HK-2 (cell line): ENCODE measurements at regions not wholly inside any gene's neighbourhood (a gene's known extent, or its start where the extent isn't known, plus 50 kb on each side); places are given as distances from the start of the nearest gene placed in this dataset.
"Not testable (repeated sequence)": the region's sequence is repeated elsewhere in the genome, so short reads cannot be mapped to it uniquely, and the experiment has no call there.

Experiments used
- DNase-seq: peaks from one replicate; pipeline ENCODE4 v3.0.0-alpha.2; 2018; ENCODE audit not compliant: unreplicated experiment

DNA sequence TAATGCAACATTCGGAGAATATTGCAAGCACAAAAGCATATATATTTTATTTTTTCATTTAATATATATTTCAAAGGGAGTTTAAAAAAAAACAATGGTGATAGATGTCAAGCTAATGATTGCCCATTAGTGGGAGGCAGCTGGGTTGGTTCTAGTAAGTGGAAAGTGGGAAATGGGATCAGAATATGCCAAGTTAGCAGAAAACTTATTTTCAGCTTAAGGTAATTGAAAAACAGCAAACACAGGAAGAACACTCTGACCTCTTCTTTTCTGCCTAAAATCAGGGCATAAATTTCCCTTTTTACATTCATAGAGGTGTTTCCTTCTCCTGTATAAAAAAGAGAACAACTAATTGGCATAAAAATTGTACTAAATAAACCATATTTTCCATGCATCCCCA, 535.3 kb upstream of the SYT4 start:
- DNase-seq: no peak

DNA sequence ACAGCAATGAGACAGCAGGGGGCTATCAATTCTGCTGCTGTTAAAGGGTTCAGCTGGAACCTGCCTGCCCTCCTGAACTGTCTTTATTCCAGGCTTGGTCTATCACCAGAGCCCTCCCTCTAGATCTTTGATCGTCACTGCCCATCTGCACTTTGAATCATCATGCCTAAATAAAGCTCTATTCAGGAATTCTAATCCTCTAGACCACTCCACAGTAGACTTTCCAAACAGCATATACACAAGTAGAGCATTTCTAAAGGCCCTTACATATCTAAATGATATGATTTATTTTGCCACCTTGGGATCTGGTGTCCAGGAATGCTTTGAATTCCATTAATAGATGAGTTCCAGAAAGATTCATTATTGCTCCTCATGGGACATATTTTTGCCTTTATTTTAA, 542.1 kb upstream of the SYT4 start:
- DNase-seq: no peak

DNA sequence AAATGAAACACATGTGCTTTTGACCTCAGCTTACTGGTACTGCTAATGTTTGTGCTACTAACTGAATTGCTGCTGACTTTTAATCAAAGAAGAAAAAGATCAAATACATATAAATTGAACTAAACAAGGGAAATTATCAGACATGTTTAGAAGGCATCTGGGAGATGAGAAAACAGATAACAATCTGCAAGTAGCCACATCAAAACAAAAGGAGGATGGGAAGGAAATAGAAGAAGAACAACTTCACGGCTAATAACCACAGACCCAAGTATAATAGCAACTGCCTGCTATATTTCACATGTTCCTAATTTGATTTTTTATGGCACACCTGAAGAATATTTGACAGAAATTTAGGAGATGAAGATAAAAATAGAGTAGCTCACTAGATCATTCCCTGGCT, 542.6 kb upstream of the SYT4 start:
- DNase-seq: no peak

DNA sequence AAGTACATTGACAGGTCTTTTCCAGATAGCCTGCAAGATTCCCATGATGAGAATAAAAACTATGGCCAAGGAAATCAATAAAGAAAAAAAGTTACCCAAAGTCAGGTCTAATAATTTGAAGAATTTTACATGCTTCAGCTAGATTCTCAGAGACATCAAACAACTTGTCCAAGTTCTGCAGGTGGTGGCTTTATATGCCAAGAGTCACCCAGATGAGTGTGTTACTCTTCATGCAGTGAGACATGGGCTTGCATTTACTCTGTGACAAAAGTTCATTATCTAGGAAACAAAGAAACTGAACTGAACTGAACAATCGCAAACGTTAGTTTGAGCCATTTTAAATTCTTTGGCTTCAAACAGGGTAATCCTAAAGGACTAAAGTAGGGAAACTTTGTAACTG, 548.5 kb upstream of the SYT4 start:
- no peak for DNase-seq

DNA sequence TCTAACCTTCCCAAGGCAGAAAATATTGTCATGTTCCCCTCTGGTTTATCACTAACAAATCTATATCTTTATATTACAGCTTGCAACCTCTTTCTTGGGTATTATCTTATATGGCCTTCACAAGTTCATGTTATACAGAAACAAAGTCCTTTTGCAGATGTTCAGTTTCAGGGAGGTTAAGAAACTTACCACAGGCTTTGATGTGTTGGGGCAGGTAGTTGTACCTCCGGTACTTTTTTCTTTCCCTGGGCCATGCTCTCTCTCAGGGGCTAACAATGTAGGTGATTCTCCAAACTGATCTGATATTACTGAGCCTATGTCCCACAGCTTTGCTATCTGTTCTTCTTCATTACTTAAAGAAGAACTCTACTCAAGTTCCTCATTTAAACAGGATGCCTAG, 548.9 kb upstream of the SYT4 start:
- DNase-seq: no peak

DNA sequence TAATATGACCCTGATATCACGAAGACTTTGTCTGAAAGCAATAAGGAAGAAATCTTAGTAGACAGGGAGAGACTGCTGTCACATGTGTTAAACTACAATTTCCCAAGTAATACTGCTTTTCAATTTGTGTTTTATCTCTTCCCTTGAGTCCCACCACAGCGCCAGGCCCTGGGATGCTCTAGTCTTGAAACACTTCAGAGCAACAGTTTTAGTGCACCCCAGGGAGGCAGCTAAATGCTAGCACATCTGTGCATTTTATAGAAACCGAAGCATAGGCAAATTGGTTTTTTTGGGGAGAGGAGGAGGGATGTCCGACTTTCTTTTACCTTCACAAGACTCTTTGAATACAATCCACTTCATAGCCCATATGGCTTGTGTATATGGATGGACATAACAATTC, 550.0 kb upstream of the SYT4 start:
- DNase-seq: no peak

DNA sequence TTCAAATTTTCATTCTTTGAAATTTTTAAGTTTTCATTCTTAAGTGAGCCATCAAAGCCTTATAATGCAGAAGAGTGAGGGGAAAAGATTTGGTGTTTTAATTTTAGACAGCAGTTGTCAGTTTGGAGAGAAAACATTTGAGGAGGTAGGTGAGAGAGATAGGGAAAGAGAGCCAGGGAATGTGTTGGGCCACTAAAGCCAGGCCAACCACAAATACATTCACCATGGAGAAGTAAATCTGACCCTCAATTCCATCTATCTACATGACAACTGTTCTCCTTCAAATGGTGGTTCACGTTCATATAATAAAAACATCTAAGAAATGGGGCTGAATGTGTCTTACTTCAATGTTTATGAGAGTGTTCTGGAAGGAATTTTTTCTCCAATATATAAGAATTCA, 553.0 kb upstream of the SYT4 start:
- DNase-seq: no peak

DNA sequence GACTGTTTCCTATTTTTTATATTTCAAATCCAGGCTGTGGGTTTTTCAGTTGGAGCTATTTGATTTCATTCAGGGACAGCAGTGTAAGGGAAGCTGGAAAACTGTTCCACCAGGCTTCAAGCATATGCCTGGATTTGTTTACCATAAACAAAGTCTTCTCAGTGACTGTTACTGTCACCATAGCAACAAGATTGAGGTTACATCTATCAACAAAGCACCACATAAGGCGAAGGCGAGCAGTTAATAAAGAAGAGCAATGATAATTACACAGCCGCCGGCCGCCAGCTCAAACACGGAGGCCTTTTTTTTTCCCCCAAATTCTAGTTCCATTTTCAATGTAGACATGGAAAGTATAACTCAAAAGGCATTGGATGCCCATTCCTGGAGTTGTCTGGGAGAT, 553.7 kb upstream of the SYT4 start:
- no peak for DNase-seq

DNA sequence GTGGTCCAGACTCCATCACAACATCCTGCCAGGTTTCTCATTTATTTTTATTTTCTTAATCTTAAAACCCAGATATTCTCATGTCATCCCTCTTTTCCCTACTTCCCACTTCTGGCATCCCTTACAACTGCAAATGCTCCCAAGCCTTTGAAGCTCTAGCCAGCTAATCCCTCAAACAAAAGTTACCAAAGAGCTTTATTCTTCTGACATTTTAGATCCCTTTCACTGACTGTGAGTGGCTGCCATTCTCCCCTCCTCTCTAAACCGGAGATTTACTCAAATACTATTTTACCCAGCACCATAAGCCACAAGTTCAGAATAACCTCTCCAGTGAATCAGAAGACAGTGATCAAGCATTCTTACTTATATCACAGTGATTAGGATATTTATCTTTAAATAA, 569.0 kb upstream of the SYT4 start:
- DNase-seq: no peak

DNA sequence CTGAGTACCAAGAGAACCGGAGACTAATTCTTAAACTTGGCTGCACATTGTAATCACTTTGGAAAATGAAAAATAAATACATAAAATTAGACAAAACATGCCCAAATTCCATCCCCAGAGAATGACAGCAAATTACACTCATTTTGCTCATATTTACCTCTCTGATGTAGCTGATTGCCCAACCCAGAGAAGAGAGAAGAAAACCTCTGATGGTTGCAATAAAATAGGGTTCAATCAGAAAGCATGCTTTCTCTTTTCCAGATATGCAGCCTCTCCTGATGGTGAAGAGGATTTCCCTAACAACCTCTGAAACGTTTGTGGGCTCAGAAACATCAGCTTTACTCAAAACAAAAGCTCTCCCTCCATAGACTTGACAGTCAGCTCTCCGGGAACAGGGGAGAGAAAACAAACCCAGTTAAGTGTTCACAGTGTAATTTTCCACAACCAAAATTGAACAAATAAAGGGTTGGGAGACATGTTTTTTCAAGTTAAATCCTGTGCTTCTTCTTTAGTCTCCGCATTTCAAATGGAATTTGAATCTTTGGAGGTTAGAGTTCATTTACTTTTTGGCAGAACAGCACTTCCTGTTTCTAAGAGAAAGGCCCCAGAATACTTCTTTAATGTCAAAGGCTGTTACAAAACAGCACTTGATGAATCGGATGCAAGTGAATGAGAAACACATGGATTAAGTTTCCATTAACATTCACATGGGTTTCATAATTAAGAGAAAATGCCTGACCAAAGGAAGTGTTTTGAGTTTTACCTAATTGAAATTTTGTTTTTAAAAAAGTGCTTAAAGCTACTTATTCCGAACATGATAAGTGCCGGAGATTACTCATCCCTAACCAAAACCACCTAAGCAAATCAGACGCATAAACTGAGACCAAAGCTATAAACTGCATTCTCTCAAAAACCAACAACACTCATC, 570.1 kb upstream of the SYT4 start:
- no peak for DNase-seq

DNA sequence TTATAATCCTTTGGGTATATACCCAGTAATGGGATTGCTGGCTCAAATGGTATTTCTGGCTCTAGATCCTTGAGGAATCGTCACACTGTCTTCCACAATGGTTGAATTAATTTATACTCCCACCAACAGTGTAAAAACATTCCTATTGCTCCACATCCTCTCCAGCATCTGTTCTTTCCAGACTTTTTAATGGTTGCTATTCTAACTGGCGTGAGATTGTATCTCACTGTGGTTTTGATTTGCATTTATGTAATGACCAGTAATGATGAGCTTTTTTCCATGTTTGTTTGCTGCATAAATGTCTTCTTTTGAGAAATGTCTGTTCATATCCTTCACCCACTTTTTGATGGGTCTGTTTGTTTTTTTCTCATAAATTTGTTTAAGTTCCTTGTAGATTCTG, 572.5 kb upstream of the SYT4 start:
- DNase-seq: not testable (repeated sequence)

DNA sequence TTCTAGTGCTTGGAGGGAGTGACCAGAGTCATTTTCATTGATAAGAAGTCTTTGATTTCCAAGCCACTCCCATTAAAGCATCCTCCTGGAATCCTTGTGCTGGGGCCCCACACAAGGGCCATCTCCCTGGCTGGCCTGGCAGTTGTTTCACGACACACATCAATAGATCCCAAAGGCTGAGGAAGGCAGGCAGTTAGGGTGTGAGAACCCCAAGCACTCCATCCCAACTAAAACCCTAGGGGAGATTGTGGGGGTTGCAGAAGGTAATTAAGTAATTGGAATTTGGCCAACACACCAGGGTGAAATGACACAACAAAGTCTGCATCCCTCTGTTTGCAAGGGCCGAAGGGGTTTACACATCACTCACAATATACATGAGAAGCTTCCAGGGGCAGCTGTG, 578.1 kb upstream of the SYT4 start:
- DNase-seq: no peak

DNA sequence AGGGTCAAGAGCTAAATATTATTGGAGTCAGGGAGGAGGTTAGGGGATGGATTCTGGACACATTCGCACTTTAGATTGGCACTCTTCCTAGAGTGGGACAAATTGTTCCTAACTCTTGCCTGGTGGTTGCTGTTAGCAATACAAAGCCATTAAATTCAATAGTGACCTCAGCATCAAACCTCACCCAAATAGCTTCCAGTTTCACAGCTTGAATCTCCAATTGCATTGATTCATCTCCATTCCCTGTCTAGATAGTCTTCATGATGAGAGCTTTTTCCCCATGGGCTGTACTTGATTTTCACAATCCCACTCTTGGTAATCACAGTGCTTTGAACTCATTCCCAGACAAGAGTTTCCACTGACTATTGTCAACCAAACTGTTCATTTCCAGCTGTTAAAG, 585.9 kb upstream of the SYT4 start:
- DNase-seq: no peak

DNA sequence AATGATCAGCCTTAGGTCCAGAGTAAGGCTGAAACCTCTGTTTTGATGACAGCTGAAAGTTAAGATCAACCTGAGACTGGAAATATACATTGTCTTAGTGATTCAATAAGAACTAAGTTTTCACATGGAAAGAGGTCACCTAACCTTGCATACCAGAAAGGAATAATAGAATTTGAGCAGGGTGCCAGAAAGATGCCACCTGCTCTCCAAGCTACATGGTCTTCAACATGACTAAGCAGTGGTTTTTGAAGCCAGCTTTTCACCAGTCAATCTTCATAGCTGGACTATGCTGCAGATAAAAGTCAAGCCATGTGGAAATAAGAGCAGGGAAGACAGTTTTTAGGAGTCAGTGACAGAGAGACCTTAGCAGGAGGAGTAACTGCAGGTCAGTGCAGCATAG, 589.4 kb upstream of the SYT4 start:
- DNase-seq: no peak

DNA sequence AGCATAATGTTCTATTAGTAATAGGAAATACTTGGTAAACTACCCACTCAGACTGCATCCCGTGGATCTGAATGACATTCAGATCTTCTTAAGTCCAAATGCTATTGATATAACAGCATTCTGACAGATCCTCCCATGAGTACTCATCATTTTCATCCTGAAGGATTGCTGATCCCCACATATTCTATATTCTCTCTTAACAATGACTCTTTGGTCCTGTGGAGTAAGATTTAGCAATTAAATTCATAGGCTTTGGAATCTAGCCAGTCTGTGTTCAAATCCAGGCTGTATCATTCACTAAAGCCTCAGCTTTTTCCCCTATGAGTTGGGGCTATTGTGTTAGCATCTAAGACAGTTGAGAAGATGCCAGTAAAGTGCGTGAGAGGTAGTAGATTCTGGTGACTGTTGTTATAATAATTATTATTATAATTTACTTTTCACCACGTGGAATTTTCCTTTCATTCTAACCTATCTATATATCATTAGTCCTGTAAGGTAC, 591.3 kb upstream of the SYT4 start:
- no peak for DNase-seq

DNA sequence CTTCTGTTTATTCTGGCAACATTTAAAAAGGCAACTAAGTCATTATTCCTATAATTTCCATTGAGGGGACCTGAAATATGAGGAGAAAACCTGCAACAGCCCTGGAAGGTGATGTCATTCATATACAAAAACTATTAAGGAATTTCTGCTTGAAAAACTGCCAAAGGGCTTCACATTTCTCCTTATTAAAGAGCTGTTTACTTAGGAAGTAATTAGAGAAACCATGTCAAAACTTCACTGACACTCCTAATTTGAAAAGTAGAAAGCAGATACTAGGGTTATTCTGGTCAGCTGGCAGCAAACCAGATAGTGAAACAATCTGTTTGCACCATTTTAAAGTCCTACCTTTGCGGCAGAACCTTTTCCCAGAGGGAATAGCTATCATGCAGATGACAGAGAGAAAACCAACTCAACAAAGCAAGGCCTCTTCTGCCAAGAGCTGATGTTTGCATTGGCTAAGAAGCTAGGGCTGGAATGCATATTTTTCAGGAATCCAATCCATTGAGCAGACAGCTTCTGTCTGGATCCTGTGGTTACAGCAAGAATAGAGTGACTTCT, 592.2 kb upstream of the SYT4 start:
- no peak for DNase-seq

DNA sequence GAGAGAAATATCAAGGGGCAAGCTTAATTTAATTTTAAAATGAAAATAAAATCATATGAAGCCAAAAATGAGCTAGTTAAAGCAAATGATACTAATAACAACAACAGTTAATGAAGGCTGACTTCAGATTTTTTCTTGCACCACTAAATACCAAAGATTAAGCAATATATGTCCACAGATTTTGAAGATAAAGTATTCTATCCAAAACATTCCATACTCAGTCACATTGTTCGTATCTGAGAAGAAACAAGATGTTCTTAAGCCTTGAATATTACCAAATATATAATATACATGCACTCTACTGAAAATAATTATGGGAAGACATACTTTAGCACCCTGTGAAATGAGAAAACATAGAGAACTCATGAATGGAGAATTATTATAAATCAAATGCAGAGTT, 593.3 kb upstream of the SYT4 start:
- DNase-seq: no peak

DNA sequence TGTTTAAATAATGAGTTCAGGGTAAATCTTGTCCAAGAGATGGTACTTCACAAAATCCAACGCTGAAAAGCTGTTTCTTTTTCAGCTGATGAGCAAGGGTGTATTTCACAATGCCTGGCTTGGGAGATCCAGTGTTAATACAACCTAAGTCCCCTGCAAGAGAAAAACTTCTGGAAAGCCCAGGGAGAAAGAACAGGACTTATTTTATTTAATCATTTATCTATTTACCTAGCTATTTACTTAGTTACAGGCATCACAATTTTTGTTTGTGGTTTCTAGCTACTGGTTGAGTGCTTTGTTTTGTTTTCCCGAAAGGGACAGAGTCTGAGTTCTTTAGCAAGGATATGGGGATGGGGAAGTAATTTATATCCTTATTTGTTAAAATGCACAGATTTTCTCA, 598.2 kb upstream of the SYT4 start:
- DNase-seq: no peak

DNA sequence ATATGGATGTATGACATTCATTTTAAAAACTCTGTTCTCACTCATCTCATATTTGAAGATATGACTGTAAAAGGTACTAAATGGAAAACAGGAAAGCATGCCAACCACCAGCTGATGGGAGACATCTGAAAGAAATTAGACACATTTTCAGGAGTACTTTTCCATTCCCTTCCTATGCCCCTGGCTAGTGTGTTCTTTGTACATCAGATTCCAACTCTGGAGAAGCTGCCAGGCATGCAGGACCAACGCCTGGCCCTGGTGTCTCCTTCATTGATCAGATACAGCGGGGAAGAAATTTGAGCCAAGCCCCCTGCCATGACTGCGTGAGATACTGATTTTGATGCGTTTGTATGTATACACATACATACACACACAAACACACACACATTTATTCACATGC, 599.0 kb upstream of the SYT4 start:
- DNase-seq: no peak

DNA sequence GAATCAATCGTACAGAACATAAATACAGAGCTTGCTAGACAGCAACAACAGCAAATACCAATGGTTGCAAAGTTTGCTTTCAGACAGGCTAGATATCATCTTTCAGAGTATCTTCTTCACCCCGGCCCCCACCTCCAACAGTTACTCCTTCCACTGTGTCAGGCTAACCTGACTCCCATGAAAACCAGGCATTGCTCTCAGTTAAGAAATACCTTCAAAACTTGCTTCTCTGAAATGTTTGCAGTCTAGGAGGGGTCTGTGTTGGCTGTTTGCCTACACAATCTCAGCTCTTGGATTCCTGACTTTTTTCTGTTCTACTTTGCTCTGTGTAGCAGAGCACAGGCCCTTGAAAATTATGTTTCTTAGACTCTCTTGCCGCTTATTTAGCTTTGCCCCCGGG, 599.5 kb upstream of the SYT4 start:
- DNase-seq: no peak

DNA sequence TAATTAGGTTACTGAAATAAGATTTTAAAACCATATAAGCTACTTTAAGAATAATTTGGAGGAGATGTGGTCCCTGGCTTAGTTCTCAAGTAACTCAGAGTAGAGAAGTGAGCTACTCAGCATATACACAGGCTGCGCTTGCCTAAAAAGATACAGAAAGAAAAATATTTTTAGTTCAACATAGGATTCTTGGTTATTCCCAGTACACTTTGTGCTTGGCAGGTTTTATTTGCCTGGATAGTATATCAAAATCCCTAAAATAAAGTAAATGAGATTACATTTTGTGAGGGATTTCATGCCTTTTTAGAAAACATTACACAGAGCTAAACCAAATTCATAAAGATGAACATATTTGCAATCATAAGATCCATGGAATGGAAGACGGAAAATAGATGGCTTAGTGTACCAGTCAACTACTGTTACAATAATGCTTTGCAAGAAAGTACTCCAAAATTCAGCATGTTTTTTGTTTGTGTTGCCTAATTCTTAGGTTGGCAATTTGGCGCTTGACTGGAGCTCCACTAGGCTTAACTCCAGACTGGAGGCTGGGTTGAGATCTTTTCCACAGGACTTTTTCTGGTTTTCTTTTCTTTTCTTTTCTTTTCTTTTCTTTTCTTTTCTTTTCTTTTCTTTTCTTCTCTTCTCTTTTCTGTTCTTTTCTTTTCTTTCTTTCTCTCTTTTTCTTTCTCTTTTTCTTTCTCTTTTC, 600.5 kb upstream of the SYT4 start:
- DNase-seq: no peak

DNA sequence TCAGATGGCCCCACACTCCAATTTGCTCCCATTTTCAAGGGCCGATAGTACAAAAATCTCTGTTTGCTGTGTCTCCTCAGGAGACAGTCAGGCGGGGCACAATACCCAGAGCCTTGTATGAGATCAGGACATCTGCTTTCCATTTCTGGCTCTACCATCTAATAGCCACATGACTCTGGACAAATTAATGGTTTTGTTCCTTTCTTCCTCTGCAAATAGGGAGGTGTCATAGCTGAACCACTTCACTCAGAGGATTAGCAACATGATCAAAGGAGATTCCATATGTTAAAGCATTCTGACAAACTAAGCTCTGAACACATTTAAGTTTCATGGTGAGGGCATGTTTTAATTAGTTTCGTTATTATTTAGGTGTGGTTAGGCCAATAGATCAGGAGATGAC, 602.1 kb upstream of the SYT4 start:
- no peak for DNase-seq
